Head of caudate nucleus (tissue), 42 donors: ENCODE measurements at regions not wholly inside any gene's neighbourhood (a gene's known extent, or its start where the extent isn't known, plus 50 kb on each side); places are given as distances from the start of the nearest gene placed in this dataset.
"Not testable (repeated sequence)": the region's sequence is repeated elsewhere in the genome, so short reads cannot be mapped to it uniquely, and the experiment has no call there.

Experiments
- DNase-seq, 42 donors: peaks; one replicate each; pipeline versions ENCODE4 v3.0.0 to v3.0.0-alpha.2; 2020 to 2021; ENCODE audit warnings: mixed read lengths in 7 of 42
- intact Hi-C: fragments of 100-400 bp; cut with DNase I; formaldehyde crosslinking; loops from one replicate; pipeline ENCODE4 v1.15.0; 2022

DNA sequence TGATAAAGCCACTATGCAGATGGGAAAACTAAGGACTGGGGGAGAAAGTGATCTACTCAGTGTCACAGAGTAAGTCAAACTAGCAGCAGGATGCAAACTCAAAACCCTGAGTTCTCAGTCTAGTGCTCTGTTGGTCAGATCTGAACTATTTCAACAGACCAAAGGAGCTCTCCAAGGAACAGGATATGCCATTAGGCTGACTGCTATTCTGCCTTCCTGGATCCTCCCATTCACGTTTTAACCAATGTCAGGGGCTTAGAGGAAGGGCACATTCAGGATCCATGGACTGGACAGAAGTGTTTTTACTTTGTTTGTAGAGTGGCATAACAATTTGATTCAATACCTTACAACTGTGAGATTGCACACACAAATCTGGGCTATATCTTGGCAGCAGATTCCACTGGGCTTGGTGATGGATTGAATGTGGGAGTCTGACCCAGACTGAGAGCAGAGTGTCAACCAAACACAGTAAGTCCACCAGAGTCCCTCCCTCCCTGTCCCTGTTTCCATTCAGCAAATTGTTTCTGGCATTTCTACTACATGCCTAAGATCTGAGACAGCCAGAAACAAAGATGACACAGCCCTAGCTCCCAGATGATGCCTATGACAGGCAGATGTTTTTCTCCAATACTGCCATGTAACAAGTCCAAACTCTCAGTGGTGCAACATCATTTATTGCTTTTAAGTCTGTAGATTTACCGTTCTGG, 337.8 kb upstream of the CDH5 start:
- intact Hi-C loops: no loop called here
- no peak for DNase-seq

DNA sequence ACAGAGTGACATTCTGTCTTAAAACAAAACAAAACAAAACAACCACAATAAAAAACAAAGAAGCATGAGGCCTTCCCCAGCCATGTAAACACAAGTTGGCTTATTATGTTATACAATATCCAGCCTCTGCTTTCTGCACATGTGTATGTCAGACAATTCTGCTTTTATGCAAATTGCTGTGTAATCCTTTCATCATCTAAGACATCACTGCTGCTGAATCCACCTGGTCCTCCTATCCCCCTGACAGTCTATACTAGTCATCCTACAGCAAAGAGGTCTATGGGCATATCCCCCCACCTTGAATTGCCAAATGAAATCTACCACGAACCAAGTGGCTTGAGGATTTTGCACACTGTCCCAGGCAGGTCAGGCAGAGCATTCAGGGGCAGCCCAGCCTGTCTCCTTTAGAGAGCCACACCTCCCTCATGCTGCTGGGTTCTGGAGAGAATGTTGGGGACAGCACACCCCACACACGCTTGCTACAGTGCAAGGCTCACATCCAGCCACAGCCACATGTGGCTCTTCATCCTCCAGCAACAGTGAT, 339.6 kb upstream of the CDH5 start:
- intact Hi-C loops: no loop called here
- no peak for DNase-seq

DNA sequence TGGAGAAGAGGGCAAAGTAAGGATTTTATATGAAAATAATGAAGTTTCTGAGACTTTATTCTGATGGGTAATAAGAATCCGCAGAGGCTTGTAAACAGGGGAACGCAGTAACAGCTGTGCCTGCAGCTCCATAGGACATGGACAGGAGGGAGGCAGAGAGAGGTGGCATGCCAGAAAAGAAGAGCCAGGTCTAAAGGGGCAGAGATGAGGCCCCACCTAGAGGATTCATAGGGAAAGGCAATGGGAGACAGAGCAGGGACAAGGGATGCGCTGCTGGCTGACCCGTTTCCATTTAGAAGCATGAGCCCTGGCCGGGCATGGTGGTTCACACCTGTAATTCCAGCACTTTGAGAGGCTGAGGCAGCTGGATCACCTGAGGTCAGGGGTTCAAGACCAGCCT, 340.3 kb upstream of the CDH5 start:
- intact Hi-C loops: no loop called here
- DNase-seq: no peak

DNA sequence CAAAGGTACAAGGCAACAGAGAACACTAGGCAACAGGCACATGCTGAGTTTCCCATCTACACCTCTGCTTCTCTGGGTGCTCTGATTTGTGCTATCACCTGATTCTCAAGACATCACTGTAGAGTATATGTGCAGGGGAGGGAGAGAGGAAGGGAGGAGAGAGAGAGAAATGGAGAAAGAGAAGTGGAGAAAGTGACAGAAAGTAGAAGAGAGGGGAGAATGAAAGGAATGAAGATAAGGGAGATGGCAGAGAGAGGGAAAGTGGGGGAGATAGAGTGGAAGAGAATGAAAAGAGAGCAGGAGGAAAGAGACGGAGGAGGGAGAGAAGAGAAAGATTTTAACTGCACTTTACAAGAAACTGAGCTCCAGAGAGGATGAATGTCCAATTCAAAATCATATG, 340.7 kb upstream of the CDH5 start:
- intact Hi-C loops: no loop called here
- no peak for DNase-seq

DNA sequence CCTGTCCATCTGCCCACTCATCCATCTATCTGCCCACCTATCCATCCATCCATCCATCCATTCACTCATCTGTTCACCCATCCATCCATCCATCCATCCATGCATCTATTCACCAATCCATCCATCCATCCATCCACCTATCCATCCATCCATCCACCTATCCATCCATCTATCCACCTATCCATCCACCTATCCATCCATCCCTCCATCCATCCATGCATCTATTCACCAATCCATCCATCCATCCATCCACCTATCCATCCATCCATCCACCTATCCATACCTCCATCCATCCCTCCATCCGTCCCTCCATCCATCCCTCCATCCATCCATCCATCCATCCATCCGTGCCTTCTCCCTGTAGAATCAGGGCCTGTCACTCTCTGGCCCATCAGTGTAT, 341.9 kb upstream of the CDH5 start:
- DNase-seq, intact Hi-C loops: not testable (repeated sequence)

DNA sequence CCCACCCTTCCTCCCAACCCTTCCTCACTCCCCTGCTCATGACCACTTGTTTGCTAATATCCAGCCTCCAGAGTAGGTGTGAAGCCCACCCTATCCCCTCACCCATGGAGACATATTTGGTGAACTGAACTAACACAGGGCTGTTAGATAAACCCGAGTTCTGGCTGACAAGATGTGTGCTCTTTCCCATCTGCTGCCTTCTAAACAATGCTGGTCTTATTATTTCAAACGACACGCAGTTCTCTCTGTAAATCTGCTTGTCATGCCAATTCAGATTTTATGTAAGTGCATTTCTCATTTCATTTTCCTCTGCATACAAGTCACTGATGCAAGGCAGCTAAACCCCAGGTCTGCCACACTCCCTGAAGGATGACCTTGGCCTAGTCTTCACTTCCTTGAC, 343.0 kb upstream of the CDH5 start:
- intact Hi-C loops: no loop called here
- no peak for DNase-seq

DNA sequence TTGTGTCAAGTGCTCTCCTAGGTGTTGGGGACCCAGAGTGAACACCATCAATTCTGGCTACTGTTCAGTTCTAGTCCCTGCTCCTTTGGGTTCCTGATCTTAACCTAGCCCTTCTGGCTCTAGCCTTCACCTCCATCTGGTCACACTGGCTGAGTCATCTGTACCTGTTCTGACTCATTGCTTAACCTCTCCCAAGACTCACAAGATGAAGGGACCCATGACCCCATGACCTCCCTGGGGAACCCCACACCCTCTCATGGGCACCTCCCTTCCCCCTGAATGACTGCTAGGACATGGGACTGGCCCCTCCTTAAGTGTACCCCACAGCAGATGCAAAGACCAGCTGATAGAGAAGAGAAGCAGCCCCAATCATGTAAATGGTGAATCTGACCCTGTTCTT, 345.8 kb upstream of the CDH5 start:
- no peak for DNase-seq
- intact Hi-C loops: no loop called here

DNA sequence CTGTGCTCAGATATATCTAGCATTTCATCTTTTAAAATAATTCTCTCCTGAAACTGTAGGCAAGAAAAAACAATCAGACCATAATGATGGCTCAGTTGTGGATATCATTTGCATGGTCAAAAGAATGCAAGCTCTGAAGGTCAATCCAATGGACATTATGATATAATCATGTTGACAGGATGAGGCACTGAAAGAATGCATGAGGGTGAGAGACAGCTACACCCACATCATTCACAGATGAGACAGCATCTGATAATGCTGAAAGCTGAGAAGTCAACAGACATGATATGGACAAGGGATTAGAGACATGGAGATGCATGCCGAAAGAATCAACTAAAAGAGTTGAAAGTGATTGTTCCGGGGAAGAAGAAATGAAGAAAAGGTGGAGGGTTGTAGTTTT, 346.4 kb upstream of the CDH5 start:
- intact Hi-C loops: no loop called here
- no peak for DNase-seq

DNA sequence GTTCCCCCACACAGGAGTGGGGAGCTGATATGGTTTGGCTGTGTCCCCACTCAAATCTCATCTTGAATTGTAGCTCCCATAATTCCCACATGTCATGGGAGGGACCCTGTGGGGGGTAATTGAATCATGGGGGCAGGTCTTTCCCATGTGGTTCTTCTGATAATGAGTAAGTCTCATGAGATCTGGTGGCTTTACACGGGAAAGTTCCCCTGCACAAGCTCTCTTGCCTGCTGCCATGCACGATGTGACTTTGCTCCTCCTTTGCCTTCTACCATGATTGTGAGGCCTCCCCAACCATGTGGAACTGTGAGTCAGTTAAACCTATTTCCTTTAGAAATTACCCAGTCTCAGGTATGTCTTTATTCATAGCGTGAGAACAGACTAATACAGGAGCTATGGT, 347.0 kb upstream of the CDH5 start:
- intact Hi-C loops: not testable (repeated sequence)

DNA sequence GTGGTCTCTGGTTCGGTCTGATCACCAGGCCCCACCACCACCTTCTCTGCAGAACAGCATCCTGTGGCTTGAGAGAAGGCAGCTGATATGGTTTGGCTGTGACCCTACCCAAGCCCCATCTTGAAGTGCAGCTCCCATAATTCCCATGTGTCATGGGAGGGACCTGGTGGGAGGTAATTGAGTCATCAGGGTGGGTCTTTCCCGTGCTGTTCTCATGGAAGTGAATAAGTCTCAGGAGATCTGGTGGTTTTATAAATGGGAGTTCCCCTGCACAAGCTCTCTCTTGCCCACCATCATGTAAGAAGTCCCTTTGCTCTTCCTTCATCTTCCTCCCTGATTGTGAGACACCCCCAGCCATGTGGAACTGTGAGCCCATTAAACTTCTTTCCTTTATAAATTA, 352.3 kb upstream of the CDH5 start:
- intact Hi-C loops: no loop called here
- DNase-seq: no peak

More for the DNA sequence above, 347.0 kb upstream of the CDH5 start:
- not testable (repeated sequence) for DNase-seq

DNA sequence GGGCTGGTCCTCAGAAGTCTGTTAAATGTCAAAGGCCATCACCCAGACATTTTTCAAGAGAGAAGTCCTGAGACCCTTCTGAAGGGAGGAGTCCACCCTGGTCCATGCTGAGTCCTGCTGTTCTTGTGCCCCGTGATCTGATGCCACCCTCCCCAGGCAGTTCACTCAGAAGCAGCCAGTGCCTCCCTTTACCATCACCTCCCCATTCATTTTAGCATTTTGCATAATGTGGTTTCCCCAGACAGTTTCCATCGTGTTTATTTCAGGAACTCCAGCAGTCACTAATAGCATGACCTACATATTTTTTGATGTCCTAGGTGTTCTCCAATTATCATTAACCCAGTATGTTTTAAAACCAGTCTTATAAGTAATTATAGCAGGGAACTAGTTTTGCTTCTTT, 353.0 kb upstream of the CDH5 start:
- no peak for DNase-seq
- intact Hi-C loops: no loop called here

DNA sequence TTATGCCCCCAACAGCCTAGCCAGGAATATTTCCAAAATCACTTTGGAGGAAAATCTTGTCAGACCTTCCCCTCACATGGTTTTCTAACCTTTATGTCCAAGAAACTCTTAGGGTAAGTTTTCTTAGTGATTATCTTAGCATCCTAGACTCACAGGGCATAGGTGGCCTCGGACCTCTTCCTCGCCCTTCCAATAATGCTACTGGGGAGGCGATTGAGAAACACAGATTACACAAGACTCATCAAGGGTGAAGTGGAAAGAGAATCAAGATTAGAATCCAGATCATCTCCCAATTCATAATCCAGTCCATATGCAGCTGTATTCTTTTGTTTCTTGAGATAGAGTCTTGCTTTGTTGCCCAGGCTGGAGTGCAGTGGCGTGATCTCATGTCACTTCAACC, 358.4 kb upstream of the CDH5 start:
- intact Hi-C loops: no loop called here

DNA sequence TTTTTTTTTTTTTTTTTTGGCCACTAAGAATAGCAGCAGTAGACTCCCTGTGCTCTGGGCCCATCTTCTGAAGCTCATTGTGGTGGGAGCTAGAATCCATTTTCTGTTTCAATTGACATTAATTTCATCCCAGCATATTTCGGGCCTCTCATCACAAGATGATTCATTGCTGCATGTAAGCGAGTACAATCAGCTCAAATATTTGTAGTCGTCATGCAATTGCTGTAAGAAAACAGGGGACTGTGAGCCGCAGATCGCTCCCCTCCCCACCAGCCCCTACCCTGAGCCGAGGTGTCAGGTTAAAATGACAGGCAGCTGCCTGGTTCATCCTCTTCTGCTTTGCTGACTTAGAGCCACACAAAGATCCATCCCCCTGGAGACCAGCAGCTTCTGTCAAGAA, 358.8 kb upstream of the CDH5 start:
- DNase-seq: no peak
- intact Hi-C loops: no loop called here

More for the DNA sequence above, 358.4 kb upstream of the CDH5 start:
- DNase-seq: no peak

DNA sequence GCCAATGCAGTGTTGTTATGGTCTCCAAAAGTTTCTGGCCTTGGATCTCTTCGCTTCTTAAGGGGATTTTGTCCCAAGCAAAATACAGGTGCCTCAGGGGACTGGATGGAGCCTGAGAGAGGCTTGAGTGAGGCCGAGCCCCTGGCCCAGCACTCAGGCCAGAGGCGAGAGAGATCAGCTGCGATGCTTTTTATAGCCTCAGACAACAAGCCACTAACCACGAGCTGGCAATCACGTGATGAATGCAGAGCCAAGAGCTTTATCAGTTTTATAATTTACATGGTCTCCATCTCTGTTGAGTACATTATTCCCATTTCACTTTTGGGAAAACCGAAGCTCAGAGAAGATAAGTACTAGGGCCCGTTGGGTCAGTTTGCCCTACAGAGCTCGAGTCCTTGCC, 360.0 kb upstream of the CDH5 start:
- intact Hi-C loops: no loop called here
- DNase-seq: no peak

DNA sequence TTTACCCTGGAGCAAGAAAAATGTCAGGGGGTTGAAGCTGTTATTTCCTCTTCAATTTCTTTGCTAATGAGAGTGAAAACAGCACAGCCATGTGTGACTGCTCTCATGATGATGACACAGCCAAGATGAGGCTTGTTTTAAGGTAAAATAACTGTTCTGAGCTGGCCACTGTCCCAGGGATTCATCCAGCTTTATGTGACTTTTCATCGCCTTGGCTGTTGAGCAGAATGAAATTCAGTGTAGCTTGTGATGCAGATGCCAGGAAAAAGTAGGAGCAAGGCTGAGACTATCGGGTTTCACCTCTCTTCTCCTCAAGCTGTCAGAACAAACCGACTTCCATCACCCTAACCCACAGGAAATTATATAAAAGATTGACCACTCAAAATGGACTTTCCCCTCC, 361.8 kb upstream of the CDH5 start:
- intact Hi-C loops: no loop called here
- DNase-seq: no peak

DNA sequence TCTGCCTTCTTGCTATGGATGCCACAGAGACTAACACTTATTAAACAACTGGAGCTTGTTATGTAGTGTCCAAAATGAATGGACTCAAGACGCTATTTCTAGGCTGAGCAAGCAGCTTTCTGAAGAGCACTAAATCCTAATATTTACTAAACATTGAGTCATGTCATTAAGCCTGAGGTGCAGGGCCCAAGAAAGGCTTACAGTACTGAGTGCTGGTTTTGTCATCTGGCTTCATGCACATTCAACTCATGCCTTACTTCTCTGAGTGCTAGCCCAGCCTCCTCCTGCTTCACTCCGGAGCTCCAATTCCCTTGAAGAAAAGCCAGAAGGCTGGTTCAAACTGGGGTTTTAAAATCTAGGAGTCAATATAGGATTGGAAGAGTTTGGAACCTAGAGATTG, 363.3 kb upstream of the CDH5 start:
- DNase-seq: no peak
- intact Hi-C loops: no loop called here

DNA sequence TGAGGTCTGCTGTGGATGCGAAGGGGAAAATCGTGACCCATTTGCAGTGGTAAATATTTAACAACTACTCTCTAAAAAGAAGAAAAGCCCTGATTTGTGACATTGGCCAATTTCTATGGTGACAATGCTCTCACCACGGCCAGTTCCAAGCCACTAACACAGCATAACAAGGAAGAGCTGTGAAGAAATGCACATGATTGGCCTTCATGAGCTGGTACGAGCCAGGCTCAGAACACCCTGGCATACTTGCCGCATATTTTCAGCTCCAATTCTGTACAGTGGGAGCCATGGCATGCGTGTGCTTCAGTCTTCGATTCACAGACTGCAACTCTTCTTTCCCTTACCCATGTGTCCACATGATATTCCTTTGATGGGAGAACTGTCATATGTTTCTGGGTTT, 363.9 kb upstream of the CDH5 start:
- intact Hi-C loops: no loop called here
- DNase-seq: no peak

DNA sequence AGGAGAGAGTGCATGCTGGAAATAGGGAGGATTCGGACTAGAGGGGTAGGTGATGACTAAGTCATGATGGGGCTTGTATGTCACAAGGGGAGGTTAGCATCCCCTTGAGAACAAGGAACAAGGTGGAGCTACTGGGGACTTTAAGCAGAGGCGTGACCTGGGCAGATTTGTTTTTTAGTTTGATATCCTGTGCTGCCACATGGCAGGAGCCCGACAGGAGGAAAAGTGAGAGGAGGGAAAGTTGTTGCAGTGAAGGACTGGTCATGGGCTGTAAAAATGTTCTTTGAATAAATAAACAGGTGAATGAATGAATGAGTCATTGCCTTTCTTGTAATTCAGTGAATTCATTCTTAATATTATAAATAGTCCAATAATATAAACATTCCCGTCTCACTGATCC, 365.1 kb upstream of the CDH5 start:
- intact Hi-C loops: no loop called here
- no peak for DNase-seq

DNA sequence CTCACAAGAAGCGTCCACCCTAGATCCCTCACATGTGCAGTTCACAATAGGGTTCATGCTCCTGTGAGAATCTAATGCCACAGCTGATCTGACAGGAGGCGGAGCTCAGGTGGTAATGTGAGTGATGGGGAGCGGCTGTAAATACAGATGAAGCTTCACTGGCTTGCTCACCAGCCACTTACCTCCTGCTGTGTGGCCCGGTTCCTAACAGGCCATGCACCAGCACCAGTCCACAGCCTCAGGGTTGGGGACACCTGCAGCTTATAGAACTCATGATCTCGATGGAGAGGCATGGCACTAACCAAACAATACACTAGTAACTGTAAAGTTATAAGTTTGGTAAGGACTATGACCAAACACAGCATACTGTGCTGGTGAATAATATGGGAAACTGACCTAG, 368.0 kb upstream of the CDH5 start:
- DNase-seq: no peak
- intact Hi-C loops: no loop called here

DNA sequence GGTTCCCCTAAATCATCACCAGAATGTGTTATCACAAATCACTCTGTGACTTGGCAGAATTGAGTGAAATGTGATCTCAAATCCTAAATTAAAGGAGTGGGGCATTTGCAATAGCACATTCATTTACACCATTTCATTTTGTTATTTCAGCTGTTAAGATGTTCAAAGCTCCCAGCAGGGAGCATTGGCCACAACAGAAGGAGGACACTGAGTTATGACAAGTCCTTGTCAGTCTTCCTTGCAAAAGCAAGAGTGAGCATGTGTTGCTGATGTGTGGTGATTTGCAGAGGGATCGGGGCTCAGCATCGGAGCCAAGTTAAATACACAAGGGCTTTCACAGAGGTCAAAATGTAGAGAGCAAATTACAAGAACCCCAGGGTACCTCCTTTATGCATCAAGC, 372.2 kb upstream of the CDH5 start:
- DNase-seq: no peak
- intact Hi-C loops: no loop called here

DNA sequence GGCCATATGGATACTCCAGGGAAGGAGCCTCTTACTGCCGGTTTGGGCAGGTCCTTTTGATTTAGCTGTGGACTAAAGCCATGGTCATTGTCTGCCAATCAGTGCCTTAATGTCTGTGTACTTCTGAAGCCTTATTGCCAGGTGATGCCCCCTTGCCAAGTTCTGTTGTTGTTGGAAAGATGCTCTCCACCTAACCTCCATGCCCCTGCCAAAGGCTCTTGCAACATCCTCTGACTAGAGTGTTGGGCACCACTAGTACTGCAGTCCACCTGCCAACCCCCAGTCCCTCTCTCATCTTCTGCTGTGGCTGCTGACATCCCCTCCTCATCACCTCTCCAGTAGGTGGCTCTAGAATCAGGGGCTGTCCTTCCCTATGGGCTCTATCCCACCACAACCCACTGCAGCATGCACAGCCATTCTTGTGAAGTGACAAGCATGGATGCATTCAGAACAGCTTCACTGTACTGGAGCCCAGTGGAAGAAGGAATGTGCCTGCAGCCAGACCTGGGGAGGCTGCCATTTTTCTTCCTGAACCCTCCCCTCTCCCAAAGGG, 375.3 kb upstream of the CDH5 start:
- intact Hi-C loops: no loop called here
- DNase-seq: no peak
